B cell (primary cell): ENCODE measurements at regions not wholly inside any gene's neighbourhood (a gene's known extent, or its start where the extent isn't known, plus 50 kb on each side); places are given as distances from the start of the nearest gene placed in this dataset.

Experiments
- ATAC-seq: fragments of 200-7000 bp; cut with Tn5 transposase; one replicate; pipeline ENCODE4 v1.10.0; 2021; ENCODE audit warnings: low read depth, mild to moderate bottlenecking, moderate number of reproducible peaks, moderate library complexity
- CTCF ChIA-PET: fragments of 350-600 bp; sonication (Branson Sonifier 250); formaldehyde crosslinking; loops from one replicate; lab custom pipeline; 2021; ENCODE audit warnings: antibody characterized with exemption, inconsistent platforms; lab: Charles Lee
- POLR2A ChIA-PET: fragments of 350-600 bp; sonication (Branson Sonifier 250); formaldehyde crosslinking; loops from one replicate; lab custom pipeline; 2021; ENCODE audit warnings: antibody characterized with exemption; lab: Charles Lee
- DNase-seq: peaks from one replicate; pipeline ENCODE4 v3.0.0; 2013
- H2AFZ ChIP-seq: 2 replicates; pipeline ENCODE4 v1.6.1; 2012; ENCODE audit warnings: mild to moderate bottlenecking, low read depth, low read length; ENCODE audit not compliant: insufficient read depth, poor library complexity, severe bottlenecking
- H3K27ac ChIP-seq, 2 donors: 1 replicate in 1 of 2; 2 replicates in 1 of 2; pipeline ENCODE4 v1.5.1; 2012 to 2013; ENCODE audit warnings: low read length in 2 of 2, mild to moderate bottlenecking in 2 of 2, moderate library complexity in 1 of 2
- H3K27me3 ChIP-seq, 4 experiments: fragments of 200-600 bp in 1 of 4; sonication (generic) in 1 of 4; replicated peaks in 1 of 4; 1 replicate in 2 of 4; 2 replicates in 2 of 4; pipeline versions ENCODE4 v1.6.1 to v1.7.0; 2013 to 2016; ENCODE audit warnings: low read length in 3 of 4, mild to moderate bottlenecking in 2 of 4, mixed read lengths in 1 of 4, moderate library complexity in 1 of 4; ENCODE audit not compliant: insufficient read depth in 4 of 4, control insufficient read depth in 3 of 4; ENCODE audit errors: control extremely low read depth in 1 of 4
- H3K36me3 ChIP-seq, 2 experiments: replicated peaks in 1 of 2; 1 replicate in 1 of 2; 2 replicates in 1 of 2; pipeline versions ENCODE4 v1.6.1 to v1.7.1; 2013; ENCODE audit warnings: low read length in 1 of 2; ENCODE audit not compliant: insufficient read depth in 2 of 2, control insufficient read depth in 1 of 2; ENCODE audit errors: control extremely low read depth in 1 of 2, extremely low read depth in 1 of 2
- H3K4me1 ChIP-seq, 2 donors: fragments of 200-600 bp in 1 of 2; sonication (generic) in 1 of 2; 1 replicate in 1 of 2; 2 replicates in 1 of 2; pipeline versions ENCODE4 v1.5.1 to v1.6.1; 2013 to 2017; ENCODE audit warnings: low read length in 2 of 2; ENCODE audit not compliant: control insufficient read depth in 2 of 2, insufficient read depth in 2 of 2
- H3K4me2 ChIP-seq: replicated peaks from 2 replicates; pipeline ENCODE3; 2012; ENCODE audit warnings: mild to moderate bottlenecking, low read depth, low read length; ENCODE audit not compliant: poor library complexity, severe bottlenecking
- H3K4me3 ChIP-seq, 5 experiments: fragments of 200-600 bp in 1 of 5; sonication (generic) in 1 of 5; 1 replicate in 3 of 5; 2 replicates in 2 of 5; pipeline versions ENCODE4 v1.5.1 to v1.7.0; 2011 to 2016; ENCODE audit warnings: low read length in 4 of 5, mild to moderate bottlenecking in 4 of 5, low read depth in 2 of 5, control low read depth in 1 of 5, moderate library complexity in 1 of 5; ENCODE audit not compliant: insufficient read depth in 1 of 5; ENCODE audit errors: control extremely low read depth in 1 of 5, extremely low read depth in 1 of 5
- H3K79me2 ChIP-seq: fragments of 200-600 bp; sonication (generic); one replicate; pipeline ENCODE4 v1.6.0; 2016; ENCODE audit warnings: low read length; ENCODE audit not compliant: control insufficient read depth, insufficient read depth
- H3K9ac ChIP-seq: fragments of 200-600 bp; sonication (generic); 2 replicates; pipeline ENCODE4 v1.6.1; 2017; ENCODE audit warnings: mild to moderate bottlenecking, low read length, moderate library complexity
- H3K9me3 ChIP-seq, 3 donors: one replicate each; pipeline versions ENCODE4 v1.6.1 to v1.7.1; 2013; ENCODE audit warnings: low read length in 2 of 3; ENCODE audit not compliant: control insufficient read depth in 2 of 3, insufficient read depth in 1 of 3; ENCODE audit errors: control extremely low read depth in 1 of 3
- H4K20me1 ChIP-seq: 2 replicates; pipeline ENCODE4 v1.6.0; 2012; ENCODE audit warnings: mild to moderate bottlenecking, low read length; ENCODE audit not compliant: insufficient read depth, control insufficient read depth, poor library complexity, severe bottlenecking
- H3K27ac Mint-ChIP-seq: one replicate; pipeline ENCODE4 v1.8.0; 2021; ENCODE audit warnings: mixed read lengths
- H3K27me3 Mint-ChIP-seq: one replicate; pipeline ENCODE4 v1.8.0; 2021; ENCODE audit warnings: mixed read lengths
- H3K4me1 Mint-ChIP-seq: one replicate; pipeline ENCODE4 v1.8.0; 2021; ENCODE audit warnings: mixed read lengths
- H3K4me3 Mint-ChIP-seq: one replicate; pipeline ENCODE4 v1.8.0; 2021; ENCODE audit warnings: mixed read lengths
- H3K9me3 Mint-ChIP-seq: one replicate; pipeline ENCODE4 v1.8.0; 2022; ENCODE audit warnings: mixed read lengths; ENCODE audit not compliant: insufficient read depth
- CTCF ChIP-seq: fragments of 200-600 bp; IDR thresholded peaks from one replicate; pipeline ENCODE4 v1.8.0; 2022; ENCODE audit warnings: antibody characterized with exemption, mild to moderate bottlenecking
- EZH2 ChIP-seq: IDR thresholded peaks from 2 replicates; pipeline ENCODE4 v1.6.1; 2012; ENCODE audit warnings: borderline replicate concordance, low read depth, mild to moderate bottlenecking, moderate library complexity, low read length; ENCODE audit not compliant: insufficient read depth, poor library complexity, severe bottlenecking
- WGBS: methylation state at CpG from one replicate; pipeline ENCODE4 v1.1.5; 2013; ENCODE audit warnings: missing lambda C conversion rate; ENCODE audit not compliant: insufficient coverage; 5-methylcytosine and 5-hydroxymethylcytosine counted together
- intact Hi-C: fragments of 100-400 bp; cut with micrococcal nuclease; formaldehyde crosslinking; loops from one replicate; pipeline ENCODE4 v1.10.0; 2022

- TF ChIP-seq EZH2, result no peak
- TF ChIP-seq CTCF, result no peak
- Histone ChIP-seq H3K79me2 (no peaks in the 10 kb centered on the region), H4K20me1 (no peaks in the 10 kb centered on the region), H3K27me3 (no peaks in the 10 kb centered on the region), H2AFZ (no peak overlapping the region), H3K9me3 (no peaks in the 10 kb centered on the region), H3K9ac (no peak overlapping the region), H3K27ac (no peak overlapping the region), H3K4me3 (no peak overlapping the region), H3K4me1 (no peaks in the 10 kb centered on the region), H3K36me3 (no peaks in the 10 kb centered on the region), H3K4me2 (no peak overlapping the region)
- H3K27ac Mint-ChIP-seq, result no peak overlapping the region
- H3K27me3 Mint-ChIP-seq, result no peaks in the 10 kb centered on the region
- no peak overlapping the region for H3K4me3 Mint-ChIP-seq
- H3K4me1 Mint-ChIP-seq, result no peaks in the 10 kb centered on the region
- 89% methylated on average over 1 of the region's 1 CpG for WGBS
- no peaks in the 10 kb centered on the region for H3K9me3 Mint-ChIP-seq
- ATAC-seq, result no peak
- CTCF ChIA-PET, result no interaction called here
- intact Hi-C loops, result no loop called here
- POLR2A ChIA-PET, result no interaction called here
- DNase-seq, result no peak
Observed at GRCh38 chr3:104347291-104347690, 1019.4 kb upstream of the ALCAM start.

GRCh38 chr3:104349836-104350235, 1016.9 kb upstream of the ALCAM start:
- CTCF ChIA-PET, result no interaction called here
- WGBS, result no CpG with 5 or more reads among the region's 1 CpG
- Histone ChIP-seq H3K4me1 (no peaks in the 10 kb centered on the region), H4K20me1 (no peaks in the 10 kb centered on the region), H3K9me3 (no peaks in the 10 kb centered on the region), H2AFZ (no peak overlapping the region), H3K79me2 (no peaks in the 10 kb centered on the region), H3K4me3 (no peak overlapping the region), H3K27ac (no peak overlapping the region), H3K9ac (no peak overlapping the region), H3K27me3 (no peaks in the 10 kb centered on the region), H3K4me2 (no peak overlapping the region), H3K36me3 (no peaks in the 10 kb centered on the region)
- TF ChIP-seq CTCF, result no peak
- TF ChIP-seq EZH2, result no peak
- Mint-ChIP-seq H3K4me3 (no peak overlapping the region), H3K27ac (no peak overlapping the region), H3K9me3 (no peaks in the 10 kb centered on the region), H3K4me1 (no peaks in the 10 kb centered on the region), H3K27me3 (no peaks in the 10 kb centered on the region)
- DNase-seq (no peak), ATAC-seq (no peak)
- POLR2A ChIA-PET, result no interaction called here
- intact Hi-C loops, result no loop called here
